ENCODE measurements at regions not wholly inside any gene's neighbourhood (a gene's known extent, or its start where the extent isn't known, plus 50 kb on each side); places are given as distances from the start of the nearest gene placed in this dataset.

- Histone ChIP-seq H3K9ac (no peak overlapping the region), H3K27me3 (no peaks in the 10 kb centered on the region), H3K36me3 (no peaks in the 10 kb centered on the region), H3K27ac (no peak overlapping the region), H3K4me3 (no peak overlapping the region), H3K4me1 (no peaks in the 10 kb centered on the region), H3K4me2 (no peak overlapping the region), H3K9me3 (no peaks in the 10 kb centered on the region), H4K20me1 (no peaks in the 10 kb centered on the region)
- no peak for TF ChIP-seq Cebpa-rat (IDR thresholded peaks at IDR 0.05)
These were observed 284.8 kb downstream of the C7orf25 start for GRCh38 chr7:42627101-42627500.

DNA sequence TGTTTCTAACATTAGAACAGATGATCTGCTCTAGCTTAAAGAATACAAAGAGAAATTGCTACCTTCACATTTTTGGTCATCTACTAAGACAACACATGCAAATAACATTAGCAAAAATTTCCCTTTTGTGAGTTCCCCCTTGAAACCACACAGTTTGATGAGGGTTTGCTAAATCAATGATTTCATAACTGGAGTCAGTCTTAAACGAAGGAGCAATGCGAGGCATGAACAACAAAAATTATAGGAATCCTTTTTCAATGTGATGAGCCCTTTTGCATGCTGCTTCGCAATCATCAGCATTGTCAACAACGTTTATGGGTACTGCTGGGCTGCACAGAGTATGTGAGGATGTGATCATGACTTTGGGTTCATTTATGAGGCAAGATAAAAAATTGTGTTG is 286.4 kb downstream of the C7orf25 start:
- no peaks in the 10 kb centered on the region for H3K9me3 ChIP-seq
- no peak overlapping the region for H3K4me3 ChIP-seq
- H3K4me1 ChIP-seq, result no peaks in the 10 kb centered on the region
- H3K27ac ChIP-seq, result no peak overlapping the region
- no peaks in the 10 kb centered on the region for H3K27me3 ChIP-seq
- no peaks in the 10 kb centered on the region for H4K20me1 ChIP-seq
- no peak for TF ChIP-seq Cebpa-rat (IDR thresholded peaks at IDR 0.05)
- no peak overlapping the region for H3K9ac ChIP-seq
- H3K36me3 ChIP-seq, result no peaks in the 10 kb centered on the region
- no peak overlapping the region for H3K4me2 ChIP-seq

- Histone ChIP-seq H3K9me3 (no peaks in the 10 kb centered on the region), H3K27ac (no peak overlapping the region), H3K9ac (no peak overlapping the region), H3K4me3 (no peak overlapping the region), H3K4me1 (no peaks in the 10 kb centered on the region), H3K4me2 (no peak overlapping the region), H4K20me1 (no peaks in the 10 kb centered on the region), H3K36me3 (no peaks in the 10 kb centered on the region), H3K27me3 (no peaks in the 10 kb centered on the region)
- TF ChIP-seq Cebpa-rat (IDR thresholded peaks at IDR 0.05), result no peak
These were observed 287.4 kb downstream of the C7orf25 start for GRCh38 chr7:42624471-42624870.

DNA sequence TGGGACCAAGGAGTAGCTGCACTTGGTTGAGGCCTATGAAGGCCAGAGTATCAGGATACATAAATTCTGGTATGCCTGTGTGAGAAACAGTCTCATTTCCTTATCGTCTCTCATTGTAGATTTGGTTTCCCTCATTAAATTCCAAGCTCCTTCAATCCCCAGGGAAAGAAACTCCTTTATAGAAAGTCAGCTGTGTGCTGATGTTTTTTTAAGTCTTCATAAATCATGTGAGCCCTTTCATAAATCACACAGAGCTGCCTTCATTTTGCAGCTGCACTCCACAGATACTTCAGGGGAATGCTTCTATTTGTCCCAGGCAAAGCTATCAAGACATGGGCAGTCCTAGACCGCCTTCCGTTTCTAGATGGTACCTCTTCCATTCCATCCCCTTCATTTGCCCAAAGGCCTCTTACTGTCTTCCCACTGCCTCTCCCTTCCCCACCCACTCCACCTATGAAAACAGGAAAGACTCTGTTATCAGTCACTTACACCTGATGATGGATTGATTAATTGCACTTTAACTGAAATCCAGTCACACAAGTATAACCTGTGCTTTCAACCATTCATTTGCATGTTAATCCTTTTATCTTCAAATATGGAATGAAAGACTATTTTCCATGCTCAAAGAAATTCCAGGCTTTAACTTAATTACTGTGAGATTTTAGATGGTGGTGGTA is 290.2 kb downstream of the C7orf25 start:
- TF ChIP-seq Cebpa-rat (IDR thresholded peaks at IDR 0.05), result no peak
- Histone ChIP-seq H3K27me3 (no peaks in the 10 kb centered on the region), H3K27ac (no peak overlapping the region), H3K9ac (no peak overlapping the region), H3K36me3 (no peaks in the 10 kb centered on the region), H4K20me1 (no peaks in the 10 kb centered on the region), H3K4me1 (no peaks in the 10 kb centered on the region), H3K4me2 (no peak overlapping the region), H3K9me3 (no peaks in the 10 kb centered on the region), H3K4me3 (no peak overlapping the region)

- no peak overlapping the region for H3K9ac ChIP-seq
- H3K27ac ChIP-seq, result no peak overlapping the region
- H4K20me1 ChIP-seq, result no peaks in the 10 kb centered on the region
- TF ChIP-seq Cebpa-rat (IDR thresholded peaks at IDR 0.05), result no peak
- no peaks in the 10 kb centered on the region for H3K27me3 ChIP-seq
- H3K4me3 ChIP-seq, result no peak overlapping the region
- H3K4me1 ChIP-seq, result no peaks in the 10 kb centered on the region
- H3K36me3 ChIP-seq, result no peaks in the 10 kb centered on the region
- H3K4me2 ChIP-seq, result no peak overlapping the region
- H3K9me3 ChIP-seq, result no peaks in the 10 kb centered on the region
These were observed 293.1 kb downstream of the C7orf25 start for GRCh38 chr7:42618651-42619360.

GRCh38 chr7:42617806-42618457 is 293.9 kb downstream of the C7orf25 start:
- Histone ChIP-seq H4K20me1 (no peaks in the 10 kb centered on the region), H3K36me3 (no peaks in the 10 kb centered on the region), H3K4me1 (peaks cover 4% of the 10 kb centered on the region), H3K4me3 (no peak overlapping the region), H3K27ac (no peak overlapping the region), H3K27me3 (no peaks in the 10 kb centered on the region), H3K9ac (no peak overlapping the region), H3K9me3 (no peaks in the 10 kb centered on the region), H3K4me2 (no peak overlapping the region)
- no peak for TF ChIP-seq Cebpa-rat (IDR thresholded peaks at IDR 0.05)

DNA sequence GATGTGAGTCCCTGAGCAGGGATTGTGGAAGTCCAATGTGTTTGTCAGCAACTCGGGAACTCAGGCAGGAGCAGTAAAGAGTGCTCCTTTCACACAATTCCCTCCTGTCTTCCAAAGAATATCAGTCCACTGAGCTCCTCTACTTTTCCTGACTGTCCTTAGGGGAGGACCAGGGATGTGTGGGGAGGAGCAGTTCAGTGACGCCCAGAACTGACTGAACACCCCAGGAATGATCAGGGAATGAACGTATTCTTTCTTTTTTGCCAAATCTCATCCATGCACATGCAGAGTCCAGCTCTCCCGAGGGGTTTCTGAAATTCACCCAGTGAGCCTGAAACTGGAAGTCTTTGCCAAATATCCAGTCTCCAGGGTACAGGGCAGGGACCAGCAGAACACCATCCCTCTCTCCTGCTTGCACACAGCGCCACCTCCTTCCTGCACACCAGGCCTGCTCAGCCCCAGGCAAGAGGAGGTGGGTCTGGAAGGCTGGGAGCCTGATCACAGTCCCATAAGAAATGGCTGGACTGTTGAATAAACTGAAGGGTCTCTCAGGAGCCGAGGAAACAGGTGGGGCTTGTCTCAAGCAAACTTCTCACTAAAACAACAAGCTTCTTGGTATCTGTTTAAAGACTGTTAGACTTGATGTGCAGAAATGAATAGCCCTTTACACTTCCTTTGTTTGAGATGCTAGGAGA is 294.7 kb downstream of the C7orf25 start:
- no peaks in the 10 kb centered on the region for H4K20me1 ChIP-seq
- no peaks in the 10 kb centered on the region for H3K9me3 ChIP-seq
- H3K27me3 ChIP-seq, result no peaks in the 10 kb centered on the region
- no peak overlapping the region for H3K4me2 ChIP-seq
- no peaks in the 10 kb centered on the region for H3K36me3 ChIP-seq
- H3K4me1 ChIP-seq, result peaks cover 11% of the 10 kb centered on the region
- TF ChIP-seq Cebpa-rat (IDR thresholded peaks at IDR 0.05), result no peak
- no peak overlapping the region for H3K27ac ChIP-seq
- H3K9ac ChIP-seq, result no peak overlapping the region
- no peak overlapping the region for H3K4me3 ChIP-seq

- H3K9me3 ChIP-seq, result no peaks in the 10 kb centered on the region
- no peak overlapping the region for H3K4me2 ChIP-seq
- H3K36me3 ChIP-seq, result no peaks in the 10 kb centered on the region
- TF ChIP-seq Cebpa-rat (IDR thresholded peaks at IDR 0.05), result no peak
- H3K4me3 ChIP-seq, result no peak overlapping the region
- no peaks in the 10 kb centered on the region for H3K27me3 ChIP-seq
- peaks cover 20% of the 10 kb centered on the region for H3K4me1 ChIP-seq
- no peak overlapping the region for H3K27ac ChIP-seq
- H4K20me1 ChIP-seq, result no peaks in the 10 kb centered on the region
- no peak overlapping the region for H3K9ac ChIP-seq
These were observed 297.2 kb downstream of the C7orf25 start for GRCh38 chr7:42614636-42615035.

DNA sequence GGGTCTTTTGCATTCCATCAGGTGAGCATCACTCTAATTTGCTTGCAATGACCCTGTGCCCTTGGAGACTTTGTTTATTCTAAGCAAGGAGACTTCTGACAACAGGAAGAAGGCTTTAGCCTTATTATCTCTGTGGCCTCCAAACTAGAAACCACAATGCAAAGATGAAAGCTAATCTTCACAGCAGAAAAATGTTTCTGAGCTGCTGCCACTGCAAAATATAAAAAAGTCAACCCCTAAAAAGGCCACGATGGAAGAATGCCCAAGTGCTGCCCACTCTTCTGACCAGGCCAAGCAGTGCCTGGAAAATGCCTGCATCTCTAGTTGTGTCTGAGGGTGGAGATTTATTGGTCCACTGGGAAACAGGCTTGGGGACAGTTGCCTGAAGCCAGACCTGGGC is 299.9 kb downstream of the C7orf25 start:
- H3K4me1 ChIP-seq, result peaks cover 20% of the 10 kb centered on the region
- no peaks in the 10 kb centered on the region for H3K36me3 ChIP-seq
- no peak for TF ChIP-seq Cebpa-rat (IDR thresholded peaks at IDR 0.05)
- no peak overlapping the region for H3K9ac ChIP-seq
- no peak overlapping the region for H3K27ac ChIP-seq
- no peaks in the 10 kb centered on the region for H3K9me3 ChIP-seq
- H3K4me3 ChIP-seq, result no peak overlapping the region
- peak overlapping the region; percentile 49 for H3K4me2 ChIP-seq
- H4K20me1 ChIP-seq, result no peaks in the 10 kb centered on the region
- H3K27me3 ChIP-seq, result no peaks in the 10 kb centered on the region
